ENCODE measurements at regions not wholly inside any gene's neighbourhood (a gene's known extent, or its start where the extent isn't known, plus 50 kb on each side); places are given as distances from the start of the nearest gene placed in this dataset.
A peak's percentile ranks its signal among the peaks of the same experiment; 100 is the strongest.

DNA sequence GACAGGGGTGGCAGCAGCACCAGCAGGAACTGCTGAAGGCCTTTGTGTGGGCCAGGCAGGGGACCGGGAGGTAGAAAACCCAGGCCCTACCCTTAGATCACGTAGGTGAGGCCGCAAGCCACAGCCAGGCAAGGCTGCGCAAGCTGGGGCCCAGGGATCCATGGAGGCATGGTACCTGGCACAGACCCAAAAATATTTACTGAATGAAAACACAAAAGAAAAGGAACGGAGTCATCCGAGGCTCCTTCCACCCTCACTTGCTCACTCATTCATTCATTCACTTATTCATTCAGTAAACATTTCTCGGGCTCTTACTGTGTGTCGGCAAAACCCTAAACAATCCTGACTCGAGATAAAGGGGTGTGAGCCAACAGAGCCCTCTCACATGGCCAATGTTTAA is 102.3 kb downstream of the BCOR start:
- no peaks in the 10 kb centered on the region for H3K36me3 ChIP-seq (ENCODE audit: control insufficient read depth, insufficient read depth, low read length)
- no peaks in the 10 kb centered on the region for H3K27me3 ChIP-seq (ENCODE audit: control insufficient read depth in 2 of 2, insufficient read depth in 2 of 2, low read length in 2 of 2)
- DNase-seq (ENCODE audit: extremely low read depth in 1 of 4, low spot score in 3 of 4), result no peak
- no peaks in the 10 kb centered on the region for H3K79me2 ChIP-seq (ENCODE audit: control insufficient read depth, insufficient read depth, low read length)
- POLR2A ChIA-PET, result no interaction called here
- H3K9me1 ChIP-seq (ENCODE audit: control insufficient read depth, insufficient read depth, low read length), result no peaks in the 10 kb centered on the region
- H3K9ac ChIP-seq (ENCODE audit: insufficient read depth in 1 of 2, low read depth in 2 of 2, low read length in 2 of 2), result no peak overlapping the region; a peak in 1 of 4 replicates
- ATAC-seq, result no peak
- no peak overlapping the region for H2AFZ ChIP-seq (ENCODE audit: low read depth, low read length)
- no peaks in the 10 kb centered on the region for H3K9me3 ChIP-seq (replicated peaks; ENCODE audit: control insufficient read depth, insufficient read depth, low read depth, low read length)
- BruUV-seq (replicated peaks), result no TSS peak
- no peak overlapping the region for H3K4me2 ChIP-seq (ENCODE audit: insufficient read depth, low read length)
- 49% methylated on average over 9 of the region's 9 CpGs for WGBS (ENCODE audit: insufficient coverage, low coverage, missing lambda C conversion rate)
- no peaks in the 10 kb centered on the region for H4K20me1 ChIP-seq (replicated peaks; ENCODE audit: control insufficient read depth, insufficient read depth, low read length)
- H3K27ac ChIP-seq (ENCODE audit: extremely low read depth, low read depth, low read length), result no peak overlapping the region
- FAIRE-seq, result no peak
- intact Hi-C loops (cut with micrococcal nuclease), result no loop called here
- in situ Hi-C loops (cut with MboI), result no loop called here
- H3K4me3 ChIP-seq, result no peak overlapping the region
- CTCF ChIA-PET (ENCODE audit: low intra/inter-chr PET ratio), result no interaction called here
- TF ChIP-seq CHD4 (IDR thresholded peaks at IDR 0.05; ENCODE audit: insufficient read depth, insufficient replicate concordance, low read depth, low read length, poor library complexity, severe bottlenecking) (no peak), NFIC (IDR thresholded peaks at IDR 0.05) (peak; percentile 50), ZNF24 (IDR thresholded peaks at IDR 0.05) (peak; percentile 19; the same call in 1 of the 2 replicates)
- peaks cover 0 to under 1% of the 10 kb centered on the region in 2 experiments; a peak in 1 of 5 replicates for H3K4me1 ChIP-seq (replicated peaks in 1 of 2; ENCODE audit: control insufficient read depth in 2 of 2, insufficient read depth in 2 of 2, low read length in 2 of 2)

- intact Hi-C loops (cut with micrococcal nuclease), result no loop called here
- H3K9ac ChIP-seq (ENCODE audit: insufficient read depth in 1 of 2, low read depth in 2 of 2, low read length in 2 of 2), result no peak overlapping the region
- H3K9me3 ChIP-seq (replicated peaks; ENCODE audit: control insufficient read depth, insufficient read depth, low read depth, low read length), result no peaks in the 10 kb centered on the region
- H3K36me3 ChIP-seq (ENCODE audit: control insufficient read depth, insufficient read depth, low read length), result no peaks in the 10 kb centered on the region
- H3K4me3 ChIP-seq, result no peak overlapping the region
- no peaks in the 10 kb centered on the region for H4K20me1 ChIP-seq (replicated peaks; ENCODE audit: control insufficient read depth, insufficient read depth, low read length)
- in situ Hi-C loops (cut with MboI), result no loop called here
- no peak overlapping the region for H2AFZ ChIP-seq (ENCODE audit: low read depth, low read length)
- BruUV-seq (replicated peaks), result no TSS peak
- ATAC-seq (no peak), FAIRE-seq (no peak), DNase-seq (ENCODE audit: extremely low read depth in 1 of 4, low spot score in 3 of 4) (no peak)
- H3K27me3 ChIP-seq (ENCODE audit: control insufficient read depth in 2 of 2, insufficient read depth in 2 of 2, low read length in 2 of 2), result no peaks in the 10 kb centered on the region
- CTCF ChIA-PET (ENCODE audit: low intra/inter-chr PET ratio), result no interaction called here
- WGBS (ENCODE audit: insufficient coverage, low coverage, missing lambda C conversion rate), result 45% methylated on average over 7 of the region's 8 CpGs
- H3K9me1 ChIP-seq (ENCODE audit: control insufficient read depth, insufficient read depth, low read length), result no peaks in the 10 kb centered on the region
- no peak overlapping the region for H3K4me2 ChIP-seq (ENCODE audit: insufficient read depth, low read length)
- no peaks in the 10 kb centered on the region for H3K79me2 ChIP-seq (ENCODE audit: control insufficient read depth, insufficient read depth, low read length)
- no peak overlapping the region for H3K27ac ChIP-seq (ENCODE audit: extremely low read depth, low read depth, low read length)
- peaks cover 0 to 2% of the 10 kb centered on the region in 2 experiments; a peak in 2 of 5 replicates for H3K4me1 ChIP-seq (replicated peaks in 1 of 2; ENCODE audit: control insufficient read depth in 2 of 2, insufficient read depth in 2 of 2, low read length in 2 of 2)
- POLR2A ChIA-PET, result interaction anchor here (1.6 kb wide), 1 partner anchor 15 kb away, joined by 5 read pairs; no protein-coding TSS in a partner anchor
- TF ChIP-seq TBL1XR1 (IDR thresholded peaks at IDR 0.05; ENCODE audit: low read length in 2 of 2) (no peak), RFX1 (IDR thresholded peaks at IDR 0.05) (no peak), ZNF23 (CRISPR knock-in tag; IDR thresholded peaks at IDR 0.05) (no peak), BCOR (IDR thresholded peaks at IDR 0.05) (no peak), HNRNPL (IDR thresholded peaks at IDR 0.05; ENCODE audit: low read depth, low read length) (no peak), EP400 (IDR thresholded peaks at IDR 0.05) (no peak)
Observed at GRCh38 chrX:39996536-39996935, 101.2 kb downstream of the BCOR start.
